Caco-2 (cell line): ENCODE measurements at regions not wholly inside any gene's neighbourhood (a gene's known extent, or its start where the extent isn't known, plus 50 kb on each side); places are given as distances from the start of the nearest gene placed in this dataset.

Source experiments
- BruUV-seq: library from RNA; stranded (reverse); fragments of 400-500 nt; replicated peaks from 2 replicates; lab custom pipeline; 2021; lab: Mats Ljungman, UMichigan
- CTCF ChIA-PET: fragments of 300-600 bp; sonication (Branson Sonifier 250); formaldehyde crosslinking; loops from one replicate; lab custom pipeline; 2022; ENCODE audit warnings: antibody characterized with exemption; lab: Charles Lee
- POLR2A ChIA-PET: fragments of 300-600 bp; sonication (Branson Sonifier 250); formaldehyde crosslinking; loops from one replicate; lab custom pipeline; 2022; ENCODE audit warnings: antibody characterized with exemption; lab: Charles Lee
- DNase-seq, 2 experiments: peaks; one replicate each; pipeline versions ENCODE4 v3.0.0 to v3.0.0-alpha.2; 2020 to 2022
- H3K27me3 ChIP-seq: replicated peaks from 2 replicates; pipeline ENCODE4 v1.6.0; 2011; ENCODE audit warnings: low read length; ENCODE audit not compliant: control insufficient read depth, insufficient read depth
- H3K36me3 ChIP-seq: 2 replicates; pipeline ENCODE4 v1.5.1; 2011; ENCODE audit warnings: low read length; ENCODE audit not compliant: control insufficient read depth, insufficient read depth
- H3K4me1 ChIP-seq: fragments of 250-450 bp; sonication (Bioruptor Pico); 2 replicates; pipeline ENCODE4 v1.5.1; 2020; ENCODE audit warnings: mild to moderate bottlenecking
- H3K4me3 ChIP-seq: 2 replicates; pipeline ENCODE4 v1.5.1; 2011; ENCODE audit warnings: low read depth, mild to moderate bottlenecking, control low read depth, low read length
- H3K9me3 ChIP-seq: fragments of 250-450 bp; sonication (Bioruptor Pico); 2 replicates; pipeline ENCODE4 v1.5.1; 2020; ENCODE audit warnings: mild to moderate bottlenecking, moderate library complexity
- H3K27ac Mint-ChIP-seq: one replicate; pipeline ENCODE4 v1.8.0; 2022; ENCODE audit warnings: mixed read lengths; ENCODE audit not compliant: unreplicated experiment
- H3K27me3 Mint-ChIP-seq: one replicate; pipeline ENCODE4 v1.8.0; 2022; ENCODE audit warnings: mixed read lengths; ENCODE audit not compliant: insufficient read depth, unreplicated experiment
- H3K36me3 Mint-ChIP-seq: one replicate; pipeline ENCODE4 v1.8.0; 2022; ENCODE audit warnings: mild to moderate bottlenecking, mixed read lengths; ENCODE audit not compliant: insufficient read depth, unreplicated experiment
- H3K4me1 Mint-ChIP-seq: one replicate; pipeline ENCODE4 v1.8.0; 2022; ENCODE audit warnings: low read depth, mixed read lengths; ENCODE audit not compliant: unreplicated experiment
- H3K4me3 Mint-ChIP-seq: one replicate; pipeline ENCODE4 v1.8.0; 2022; ENCODE audit warnings: mild to moderate bottlenecking, moderate library complexity, mixed read lengths; ENCODE audit not compliant: unreplicated experiment
- H3K9me3 Mint-ChIP-seq: one replicate; pipeline ENCODE4 v1.8.0; 2022; ENCODE audit warnings: mixed read lengths; ENCODE audit not compliant: unreplicated experiment
- CTCF ChIP-seq, 2 experiments: fragments of 200-600 bp in 1 of 2; IDR thresholded peaks; 1 replicate in 1 of 2; 2 replicates in 1 of 2; pipeline versions ENCODE4 v1.5.1 to v1.8.0; 2011 to 2022; ENCODE audit warnings: antibody characterized with exemption in 1 of 2, control low read depth in 1 of 2, inconsistent platforms in 1 of 2, low read depth in 1 of 2, low read length in 1 of 2, mild to moderate bottlenecking in 1 of 2, moderate library complexity in 1 of 2; ENCODE audit not compliant: insufficient read depth in 1 of 2, severe bottlenecking in 1 of 2, unreplicated experiment in 1 of 2
- intact Hi-C: fragments of 100-400 bp; cut with micrococcal nuclease; formaldehyde crosslinking; loops from one replicate; pipeline ENCODE4 v1.10.0; 2022; ENCODE audit not compliant: unreplicated experiment

- Histone ChIP-seq H3K4me1 (no peaks in the 10 kb centered on the region), H3K4me3 (no peak overlapping the region), H3K27me3 (no peaks in the 10 kb centered on the region), H3K36me3 (no peaks in the 10 kb centered on the region), H3K9me3 (no peaks in the 10 kb centered on the region)
- ChIA-PET POLR2A (no interaction called here), CTCF (no interaction called here)
- Mint-ChIP-seq H3K27ac (no peak overlapping the region), H3K9me3 (no peaks in the 10 kb centered on the region), H3K36me3 (no peaks in the 10 kb centered on the region), H3K27me3 (no peaks in the 10 kb centered on the region), H3K4me3 (no peak overlapping the region), H3K4me1 (no peaks in the 10 kb centered on the region)
- DNase-seq: no peak
- no TSS peak for BruUV-seq
- intact Hi-C loops: no loop called here
- no peak for TF ChIP-seq CTCF (IDR thresholded peaks at IDR 0.05; ENCODE audit: insufficient read depth in 1 of 2, low read depth in 1 of 2, low read length in 1 of 2, severe bottlenecking in 1 of 2, unreplicated experiment in 1 of 2)
Observed at GRCh38 chr2:181183878-181184542, 203.6 kb downstream of the UBE2E3 start.

GRCh38 chr2:181185421-181185820, 205.0 kb downstream of the UBE2E3 start:
- no TSS peak for BruUV-seq
- Mint-ChIP-seq H3K27me3 (no peaks in the 10 kb centered on the region), H3K4me3 (no peak overlapping the region), H3K9me3 (no peaks in the 10 kb centered on the region), H3K4me1 (no peaks in the 10 kb centered on the region), H3K27ac (no peak overlapping the region), H3K36me3 (no peaks in the 10 kb centered on the region)
- ChIA-PET POLR2A (no interaction called here), CTCF (no interaction called here)
- Histone ChIP-seq H3K4me1 (no peaks in the 10 kb centered on the region), H3K36me3 (no peaks in the 10 kb centered on the region), H3K27me3 (no peaks in the 10 kb centered on the region), H3K9me3 (no peaks in the 10 kb centered on the region), H3K4me3 (no peak overlapping the region)
- intact Hi-C loops: no loop called here
- TF ChIP-seq CTCF (IDR thresholded peaks at IDR 0.05; ENCODE audit: insufficient read depth in 1 of 2, low read depth in 1 of 2, low read length in 1 of 2, severe bottlenecking in 1 of 2, unreplicated experiment in 1 of 2): no peak
- no peak for DNase-seq

- no peak overlapping the region for H3K27ac Mint-ChIP-seq
- no peaks in the 10 kb centered on the region for H3K27me3 Mint-ChIP-seq
- no peak for DNase-seq
- Histone ChIP-seq H3K4me3 (no peak overlapping the region), H3K27me3 (no peaks in the 10 kb centered on the region), H3K36me3 (no peaks in the 10 kb centered on the region), H3K4me1 (no peaks in the 10 kb centered on the region), H3K9me3 (no peaks in the 10 kb centered on the region)
- POLR2A ChIA-PET: no interaction called here
- no peaks in the 10 kb centered on the region for H3K9me3 Mint-ChIP-seq
- H3K36me3 Mint-ChIP-seq: no peaks in the 10 kb centered on the region
- no peaks in the 10 kb centered on the region for H3K4me1 Mint-ChIP-seq
- intact Hi-C loops: no loop called here
- CTCF ChIA-PET: no interaction called here
- TF ChIP-seq CTCF (IDR thresholded peaks at IDR 0.05; ENCODE audit: insufficient read depth in 1 of 2, low read depth in 1 of 2, low read length in 1 of 2, severe bottlenecking in 1 of 2, unreplicated experiment in 1 of 2): no peak
- no TSS peak for BruUV-seq
- H3K4me3 Mint-ChIP-seq: no peak overlapping the region
Observed at GRCh38 chr2:181185948-181186347, 205.5 kb downstream of the UBE2E3 start.
